H9 (cell line): ENCODE measurements at regions not wholly inside any gene's neighbourhood (a gene's known extent, or its start where the extent isn't known, plus 50 kb on each side); places are given as distances from the start of the nearest gene placed in this dataset.

ENCODE experiments used
- DNase-seq: peaks from one replicate; pipeline ENCODE4 v3.0.0-alpha.2; 2017
- H2AFZ ChIP-seq: one replicate; pipeline ENCODE4 v1.6.1; 2013; ENCODE audit warnings: mild to moderate bottlenecking, low read length, control low read depth, moderate library complexity
- H2AK5ac ChIP-seq: 2 replicates; pipeline ENCODE4 v1.6.1; 2013; ENCODE audit warnings: low read length, control low read depth, mixed read lengths; ENCODE audit not compliant: insufficient read length
- H2BK120ac ChIP-seq: one replicate; pipeline ENCODE4 v1.6.1; 2013; ENCODE audit warnings: low read depth, mild to moderate bottlenecking, low read length, control low read depth, inconsistent platforms; ENCODE audit not compliant: poor library complexity, severe bottlenecking
- H2BK12ac ChIP-seq: 2 replicates; pipeline ENCODE4 v1.6.1; 2013; ENCODE audit warnings: low read length, control low read depth, mixed read lengths, low read depth; ENCODE audit not compliant: insufficient read length
- H2BK15ac ChIP-seq: 2 replicates; pipeline ENCODE4 v1.6.1; 2013; ENCODE audit warnings: low read depth, low read length, control low read depth
- H2BK20ac ChIP-seq: one replicate; pipeline ENCODE4 v1.6.1; 2013; ENCODE audit warnings: low read depth, mild to moderate bottlenecking, low read length, control low read depth, inconsistent platforms; ENCODE audit not compliant: poor library complexity, severe bottlenecking
- H2BK5ac ChIP-seq: 2 replicates; pipeline ENCODE4 v1.6.1; 2013; ENCODE audit warnings: low read length, control low read depth, mixed read lengths; ENCODE audit not compliant: insufficient read length
- H3K14ac ChIP-seq: 2 replicates; pipeline ENCODE4 v1.6.1; 2013; ENCODE audit warnings: low read length, control low read depth; ENCODE audit not compliant: insufficient read depth
- H3K18ac ChIP-seq: 2 replicates; pipeline ENCODE4 v1.6.1; 2013; ENCODE audit warnings: low read depth, mild to moderate bottlenecking, mixed read lengths, low read length, control low read depth; ENCODE audit not compliant: insufficient read length
- H3K23ac ChIP-seq: 2 replicates; pipeline ENCODE4 v1.6.1; 2013; ENCODE audit warnings: low read length, control low read depth, mixed read lengths, low read depth; ENCODE audit not compliant: insufficient read length
- H3K23me2 ChIP-seq: 2 replicates; pipeline ENCODE4 v1.6.1; 2013; ENCODE audit warnings: low read depth, mild to moderate bottlenecking, mixed read lengths, low read length, control low read depth; ENCODE audit not compliant: insufficient read length, poor library complexity, severe bottlenecking
- H3K27ac ChIP-seq: 2 replicates; pipeline ENCODE4 v1.5.1; 2013; ENCODE audit warnings: low read length, control low read depth, mixed read lengths, low read depth; ENCODE audit not compliant: insufficient read length
- H3K27me3 ChIP-seq: 2 replicates; pipeline ENCODE4 v1.6.1; 2013; ENCODE audit warnings: low read length, control low read depth, inconsistent platforms; ENCODE audit not compliant: insufficient read depth
- H3K4ac ChIP-seq: 2 replicates; pipeline ENCODE4 v1.6.1; 2013; ENCODE audit warnings: low read depth, mild to moderate bottlenecking, control low read depth, inconsistent platforms, low read length, moderate library complexity
- H3K4me1 ChIP-seq: 2 replicates; pipeline ENCODE4 v1.6.1; 2013; ENCODE audit warnings: low read length, control low read depth, inconsistent platforms; ENCODE audit not compliant: insufficient read depth
- H3K4me2 ChIP-seq: 2 replicates; pipeline ENCODE4 v1.6.1; 2013; ENCODE audit warnings: low read length, control low read depth, mixed read lengths; ENCODE audit not compliant: insufficient read length, insufficient read depth
- H3K56ac ChIP-seq: 2 replicates; pipeline ENCODE4 v1.6.1; 2013; ENCODE audit warnings: low read depth, mild to moderate bottlenecking, mixed read lengths, low read length, control low read depth; ENCODE audit not compliant: insufficient read length
- H3K79me1 ChIP-seq: 2 replicates; pipeline ENCODE4 v1.6.1; 2013; ENCODE audit warnings: low read depth, mild to moderate bottlenecking, moderate library complexity, low read length, control low read depth, inconsistent platforms; ENCODE audit not compliant: insufficient read depth, poor library complexity, severe bottlenecking
- H3K79me2 ChIP-seq: 2 replicates; pipeline ENCODE4 v1.6.1; 2013; ENCODE audit warnings: low read length, control low read depth, inconsistent platforms; ENCODE audit not compliant: insufficient read depth
- H3K9ac ChIP-seq: 2 replicates; pipeline ENCODE4 v1.6.1; 2013; ENCODE audit warnings: low read length, control low read depth, mixed read lengths; ENCODE audit not compliant: insufficient read length; ENCODE audit errors: extremely low read depth
- H3K9me3 ChIP-seq: one replicate; pipeline ENCODE4 v1.6.1; 2013; ENCODE audit warnings: low read depth, low read length, inconsistent platforms; ENCODE audit not compliant: control insufficient read depth
- H3T11ph ChIP-seq: one replicate; pipeline ENCODE4 v1.6.1; 2013; ENCODE audit warnings: mild to moderate bottlenecking, low read length, control low read depth, inconsistent platforms
- H4K20me1 ChIP-seq: one replicate; pipeline ENCODE4 v1.6.1; 2013; ENCODE audit not compliant: control insufficient read depth, insufficient read length, insufficient read depth
- H4K5ac ChIP-seq: 2 replicates; pipeline ENCODE4 v1.6.1; 2013; ENCODE audit warnings: low read depth, mild to moderate bottlenecking, mixed read lengths, low read length, control low read depth; ENCODE audit not compliant: insufficient read length
- H4K8ac ChIP-seq: replicated peaks from 2 replicates; pipeline ENCODE4 v1.6.1; 2013; ENCODE audit warnings: low read length, control low read depth, mixed read lengths, low read depth; ENCODE audit not compliant: insufficient read length
- H4K91ac ChIP-seq: 2 replicates; pipeline ENCODE4 v1.6.1; 2013; ENCODE audit warnings: low read depth, mild to moderate bottlenecking, moderate library complexity, mixed read lengths, low read length, control low read depth; ENCODE audit not compliant: insufficient read length
- H3K27ac Mint-ChIP-seq, 3 experiments: 2 replicates in 2 of 3; 3 replicates in 1 of 3; pipeline ENCODE4 v1.8.0; 2020 to 2021; ENCODE audit warnings: mixed read lengths in 3 of 3, mild to moderate bottlenecking in 1 of 3, moderate library complexity in 1 of 3
- H3K27me3 Mint-ChIP-seq: 2 replicates; pipeline ENCODE4 v1.8.0; 2021; ENCODE audit warnings: low read depth, mild to moderate bottlenecking, moderate library complexity, mixed read lengths
- H3K36me3 Mint-ChIP-seq, 3 experiments: 2 replicates in 2 of 3; 3 replicates in 1 of 3; pipeline ENCODE4 v1.8.0; 2020 to 2021; ENCODE audit warnings: low read depth in 3 of 3, mixed read lengths in 3 of 3; ENCODE audit not compliant: insufficient read depth in 1 of 3
- H3K4me1 Mint-ChIP-seq, 2 experiments: 2 replicates each; pipeline ENCODE4 v1.8.0; 2020; ENCODE audit warnings: mixed read lengths in 2 of 2
- H3K4me3 Mint-ChIP-seq, 2 experiments: 2 replicates in 1 of 2; 3 replicates in 1 of 2; pipeline ENCODE4 v1.8.0; 2020 to 2021; ENCODE audit warnings: mild to moderate bottlenecking in 2 of 2, mixed read lengths in 2 of 2, moderate library complexity in 1 of 2
- H3K9me3 Mint-ChIP-seq, 2 experiments: 2 replicates in 1 of 2; 3 replicates in 1 of 2; pipeline ENCODE4 v1.8.0; 2020; ENCODE audit warnings: mild to moderate bottlenecking in 2 of 2, mixed read lengths in 2 of 2, moderate library complexity in 1 of 2
- CTCF ChIP-seq: fragments of 200-600 bp; sonication (generic); conservative IDR thresholded peaks from 3 replicates; pipeline ENCODE4 v1.8.0; 2021; ENCODE audit warnings: antibody characterized with exemption, mild to moderate bottlenecking
- WGBS: extraction: QIAGEN DNeasy Blood & Tissue Kit; methylation state at CpG from one replicate; pipeline ENCODE4 v1.1.7; 2013; ENCODE audit warnings: missing lambda C conversion rate, low lambda C conversion rate, mixed read lengths; ENCODE audit not compliant: insufficient read length; ENCODE audit errors: extremely low coverage; 5-methylcytosine and 5-hydroxymethylcytosine counted together

GRCh38 chr17:15885770-15886169, 59.2 kb upstream of the ADORA2B start:
- Histone ChIP-seq H3K4ac (no peak overlapping the region), H2BK20ac (no peak overlapping the region), H3K4me2 (no peak overlapping the region), H3T11ph (no peak overlapping the region), H2BK12ac (no peak overlapping the region), H3K27me3 (no peaks in the 10 kb centered on the region), H2BK120ac (no peak overlapping the region), H3K23ac (no peak overlapping the region), H2BK5ac (no peak overlapping the region), H3K27ac (no peak overlapping the region), H3K14ac (no peak overlapping the region), H2BK15ac (no peak overlapping the region), H2AFZ (no peak overlapping the region), H4K8ac (no peak overlapping the region), H3K23me2 (no peaks in the 10 kb centered on the region), H2AK5ac (no peak overlapping the region), H3K56ac (no peak overlapping the region), H3K79me2 (no peaks in the 10 kb centered on the region), H3K9ac (no peak overlapping the region), H3K9me3 (no peaks in the 10 kb centered on the region), H4K20me1 (no peaks in the 10 kb centered on the region), H3K79me1 (no peaks in the 10 kb centered on the region), H4K91ac (no peak overlapping the region), H4K5ac (no peak overlapping the region), H3K4me1 (no peaks in the 10 kb centered on the region), H3K18ac (no peak overlapping the region)
- no peak overlapping the region for H3K4me3 Mint-ChIP-seq
- H3K9me3 Mint-ChIP-seq, result no peaks in the 10 kb centered on the region
- no CpG with 5 or more reads among the region's 2 CpGs for WGBS
- TF ChIP-seq CTCF, result no peak
- no peaks in the 10 kb centered on the region for H3K27me3 Mint-ChIP-seq
- no peaks in the 10 kb centered on the region for H3K4me1 Mint-ChIP-seq
- H3K36me3 Mint-ChIP-seq, result no peaks in the 10 kb centered on the region; a peak in 1 of 7 replicates
- DNase-seq, result no peak
- H3K27ac Mint-ChIP-seq, result no peak overlapping the region
